Fibroblast of lung (primary cell): ENCODE measurements at regions not wholly inside any gene's neighbourhood (a gene's known extent, or its start where the extent isn't known, plus 50 kb on each side); places are given as distances from the start of the nearest gene placed in this dataset.

Experiments
- DNase-seq, 2 donors: peaks; one replicate each; pipeline versions ENCODE4 v3.0.0 to v3.0.0-alpha.2; 2010; ENCODE audit warnings: low read depth in 2 of 2
- H2AFZ ChIP-seq: 2 replicates; pipeline ENCODE4 v1.5.1; 2012; ENCODE audit warnings: low read length, control low read depth, inconsistent platforms
- H3K27ac ChIP-seq: 2 replicates; pipeline ENCODE4 v1.5.1; 2011; ENCODE audit warnings: low read length, control low read depth; ENCODE audit not compliant: insufficient read depth
- H3K27me3 ChIP-seq: 2 replicates; pipeline ENCODE4 v1.5.1; 2011; ENCODE audit warnings: mild to moderate bottlenecking, low read length; ENCODE audit not compliant: control insufficient read depth, insufficient read depth
- H3K36me3 ChIP-seq: 2 replicates; pipeline ENCODE4 v1.5.1; 2011; ENCODE audit warnings: low read length; ENCODE audit not compliant: control insufficient read depth, insufficient read depth
- H3K4me1 ChIP-seq: 2 replicates; pipeline ENCODE4 v1.5.1; 2011; ENCODE audit warnings: low read length; ENCODE audit not compliant: control insufficient read depth, insufficient read depth; ENCODE audit errors: extremely low read depth
- H3K4me2 ChIP-seq: 2 replicates; pipeline ENCODE4 v1.5.1; 2011; ENCODE audit warnings: low read length, control low read depth; ENCODE audit not compliant: insufficient read depth; ENCODE audit errors: extremely low read depth
- H3K4me3 ChIP-seq, 4 experiments: fragments of 200-600 bp in 1 of 4; sonication (generic) in 1 of 4; replicated peaks in 1 of 4; 2 replicates each; pipeline ENCODE4 v1.5.1; 2011 to 2016; ENCODE audit warnings: low read length in 4 of 4, low read depth in 3 of 4, mild to moderate bottlenecking in 3 of 4, control low read depth in 2 of 4, inconsistent platforms in 1 of 4, mixed read lengths in 1 of 4; ENCODE audit not compliant: insufficient read depth in 1 of 4; ENCODE audit errors: control extremely low read depth in 1 of 4
- H3K79me2 ChIP-seq: 2 replicates; pipeline ENCODE4 v1.5.1; 2012; ENCODE audit warnings: mild to moderate bottlenecking, low read length, inconsistent platforms; ENCODE audit not compliant: control insufficient read depth, insufficient read depth
- H3K9ac ChIP-seq: 2 replicates; pipeline ENCODE4 v1.5.1; 2011; ENCODE audit warnings: mild to moderate bottlenecking, low read length, control low read depth; ENCODE audit not compliant: insufficient read depth
- H3K9me3 ChIP-seq: 2 replicates; pipeline ENCODE4 v1.5.1; 2012; ENCODE audit warnings: low read depth, low read length; ENCODE audit not compliant: control insufficient read depth, insufficient read depth
- H4K20me1 ChIP-seq: 2 replicates; pipeline ENCODE4 v1.5.1; 2011; ENCODE audit warnings: low read length; ENCODE audit not compliant: control insufficient read depth, insufficient read depth; ENCODE audit errors: extremely low read depth
- EZH2 ChIP-seq: IDR thresholded peaks from 2 replicates; pipeline ENCODE4 v1.5.1; 2012; ENCODE audit warnings: low read length, control low read depth, mild to moderate bottlenecking; ENCODE audit errors: missing control alignments
- TF ChIP-seq, protein P1 (sequence below), 2 donors: IDR thresholded peaks in 1 of 2; conservative IDR thresholded peaks in 1 of 2; 1 replicate in 1 of 2; 2 replicates in 1 of 2; pipeline ENCODE4 v1.5.1; 2011 to 2012; ENCODE audit warnings: low read length in 2 of 2, control low read depth in 1 of 2, inconsistent platforms in 1 of 2, low read depth in 1 of 2, mild to moderate bottlenecking in 1 of 2

DNA sequence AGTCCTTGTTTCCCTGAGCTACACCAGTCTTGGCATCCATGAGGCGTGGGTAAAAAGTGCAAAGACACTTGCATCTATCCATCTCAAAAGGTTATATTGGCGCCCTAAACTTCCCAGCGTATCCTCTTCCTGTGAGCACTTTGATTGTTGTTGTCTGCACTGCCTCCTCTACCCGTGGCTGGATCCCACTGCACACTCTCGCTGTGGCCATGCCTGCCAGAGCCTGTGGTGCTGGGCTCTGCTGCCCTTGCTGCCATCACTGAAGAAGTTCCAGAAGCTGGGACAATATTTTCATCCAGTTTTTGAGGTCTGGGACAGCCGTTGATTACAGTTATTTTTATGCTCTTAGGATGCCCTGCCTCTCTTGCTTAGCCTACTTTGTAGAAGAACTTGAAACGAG, 85.3 kb upstream of the PCGF5 start:
- Histone ChIP-seq H3K27me3 (no peaks in the 10 kb centered on the region), H3K4me3 (no peak overlapping the region), H3K9ac (no peak overlapping the region), H4K20me1 (no peaks in the 10 kb centered on the region), H3K4me2 (no peak overlapping the region), H3K4me1 (no peaks in the 10 kb centered on the region), H2AFZ (no peak overlapping the region), H3K27ac (no peak overlapping the region), H3K9me3 (no peaks in the 10 kb centered on the region), H3K36me3 (no peaks in the 10 kb centered on the region), H3K79me2 (no peaks in the 10 kb centered on the region)
- TF ChIP-seq EZH2 = no peak
- TF ChIP-seq, protein P1, sequence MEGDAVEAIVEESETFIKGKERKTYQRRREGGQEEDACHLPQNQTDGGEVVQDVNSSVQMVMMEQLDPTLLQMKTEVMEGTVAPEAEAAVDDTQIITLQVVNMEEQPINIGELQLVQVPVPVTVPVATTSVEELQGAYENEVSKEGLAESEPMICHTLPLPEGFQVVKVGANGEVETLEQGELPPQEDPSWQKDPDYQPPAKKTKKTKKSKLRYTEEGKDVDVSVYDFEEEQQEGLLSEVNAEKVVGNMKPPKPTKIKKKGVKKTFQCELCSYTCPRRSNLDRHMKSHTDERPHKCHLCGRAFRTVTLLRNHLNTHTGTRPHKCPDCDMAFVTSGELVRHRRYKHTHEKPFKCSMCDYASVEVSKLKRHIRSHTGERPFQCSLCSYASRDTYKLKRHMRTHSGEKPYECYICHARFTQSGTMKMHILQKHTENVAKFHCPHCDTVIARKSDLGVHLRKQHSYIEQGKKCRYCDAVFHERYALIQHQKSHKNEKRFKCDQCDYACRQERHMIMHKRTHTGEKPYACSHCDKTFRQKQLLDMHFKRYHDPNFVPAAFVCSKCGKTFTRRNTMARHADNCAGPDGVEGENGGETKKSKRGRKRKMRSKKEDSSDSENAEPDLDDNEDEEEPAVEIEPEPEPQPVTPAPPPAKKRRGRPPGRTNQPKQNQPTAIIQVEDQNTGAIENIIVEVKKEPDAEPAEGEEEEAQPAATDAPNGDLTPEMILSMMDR (conservative IDR thresholded peaks at IDR 0.05 in 1 of 2, IDR thresholded peaks at IDR 0.05 in 1 of 2; ENCODE audit: low read depth in 1 of 2, low read length in 2 of 2) = no peak
- DNase-seq = no peak

DNA sequence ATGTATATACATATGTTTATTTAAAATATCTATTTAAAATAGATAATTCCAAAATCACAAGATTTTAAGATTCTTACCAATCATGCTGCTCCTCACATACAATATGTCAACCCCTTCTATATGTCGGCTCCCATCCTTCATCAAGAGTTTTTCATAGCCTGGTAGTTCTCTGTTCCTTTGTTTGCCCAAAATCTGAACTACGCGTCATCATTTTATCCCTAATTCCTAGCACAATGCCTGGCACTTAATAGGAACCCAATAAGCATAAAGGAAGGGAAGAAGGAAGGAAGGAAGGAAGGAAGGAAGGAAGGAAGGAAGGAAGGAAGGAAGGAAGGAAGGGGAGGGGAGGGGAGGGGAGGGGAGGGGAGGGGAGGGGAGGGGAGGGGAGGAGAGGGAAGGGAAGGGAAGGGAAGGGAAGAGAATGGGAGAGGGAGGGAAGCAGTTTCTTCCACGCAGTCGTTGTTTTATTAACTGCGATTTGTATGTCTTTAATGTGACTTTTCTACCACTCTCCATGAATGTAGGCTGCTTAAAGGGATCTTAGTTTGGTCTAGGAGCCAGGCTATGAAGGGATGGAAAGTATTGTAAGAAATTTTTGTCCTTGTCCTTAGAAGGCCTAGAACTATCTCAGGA, 83.3 kb upstream of the PCGF5 start:
- DNase-seq = no peak

DNA sequence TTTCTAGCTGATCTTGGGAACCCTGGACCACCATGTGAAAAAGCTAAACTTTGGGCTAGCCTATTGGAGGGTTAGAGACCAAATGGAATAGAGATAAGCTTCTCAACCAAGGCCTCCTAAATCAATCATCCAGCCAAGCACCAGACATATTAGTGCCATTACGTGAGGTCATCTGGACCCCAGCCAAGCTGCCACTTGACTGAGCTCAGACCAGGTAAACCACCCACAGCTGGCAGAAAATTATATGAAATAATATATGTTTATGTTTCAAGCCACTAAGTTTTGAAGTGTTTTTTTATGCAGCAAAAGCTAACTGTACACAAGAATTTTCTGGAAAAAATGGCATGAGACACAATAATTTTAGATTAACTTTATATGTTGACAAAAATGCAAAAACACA, 82.6 kb upstream of the PCGF5 start:
- DNase-seq = no peak
- H3K79me2 ChIP-seq = no peaks in the 10 kb centered on the region

More for the DNA sequence above, 83.3 kb upstream of the PCGF5 start:
- Histone ChIP-seq H3K9ac (no peak overlapping the region), H3K27ac (no peak overlapping the region), H3K4me1 (no peaks in the 10 kb centered on the region), H2AFZ (no peak overlapping the region), H3K79me2 (no peaks in the 10 kb centered on the region), H3K27me3 (no peaks in the 10 kb centered on the region), H3K4me2 (no peak overlapping the region), H3K36me3 (no peaks in the 10 kb centered on the region), H3K4me3 (no peak overlapping the region), H3K9me3 (no peaks in the 10 kb centered on the region), H4K20me1 (no peaks in the 10 kb centered on the region)
- TF ChIP-seq EZH2 = no peak
- TF ChIP-seq, protein P1 (conservative IDR thresholded peaks at IDR 0.05 in 1 of 2, IDR thresholded peaks at IDR 0.05 in 1 of 2; ENCODE audit: low read depth in 1 of 2, low read length in 2 of 2) = no peak

More for the DNA sequence above, 82.6 kb upstream of the PCGF5 start:
- no peak overlapping the region for H3K4me3 ChIP-seq
- H4K20me1 ChIP-seq = no peaks in the 10 kb centered on the region
- H3K27me3 ChIP-seq = no peaks in the 10 kb centered on the region
- TF ChIP-seq, protein P1 (conservative IDR thresholded peaks at IDR 0.05 in 1 of 2, IDR thresholded peaks at IDR 0.05 in 1 of 2; ENCODE audit: low read depth in 1 of 2, low read length in 2 of 2) = no peak
- TF ChIP-seq EZH2 = no peak
- H3K9ac ChIP-seq = no peak overlapping the region
- no peak overlapping the region for H3K27ac ChIP-seq
- H3K36me3 ChIP-seq = no peaks in the 10 kb centered on the region
- no peak overlapping the region for H2AFZ ChIP-seq
- no peak overlapping the region for H3K4me2 ChIP-seq
- H3K4me1 ChIP-seq = no peaks in the 10 kb centered on the region
- no peaks in the 10 kb centered on the region for H3K9me3 ChIP-seq
